ENCODE measurements at regions not wholly inside any gene's neighbourhood (a gene's known extent, or its start where the extent isn't known, plus 50 kb on each side); places are given as distances from the start of the nearest gene placed in this dataset.

DNA sequence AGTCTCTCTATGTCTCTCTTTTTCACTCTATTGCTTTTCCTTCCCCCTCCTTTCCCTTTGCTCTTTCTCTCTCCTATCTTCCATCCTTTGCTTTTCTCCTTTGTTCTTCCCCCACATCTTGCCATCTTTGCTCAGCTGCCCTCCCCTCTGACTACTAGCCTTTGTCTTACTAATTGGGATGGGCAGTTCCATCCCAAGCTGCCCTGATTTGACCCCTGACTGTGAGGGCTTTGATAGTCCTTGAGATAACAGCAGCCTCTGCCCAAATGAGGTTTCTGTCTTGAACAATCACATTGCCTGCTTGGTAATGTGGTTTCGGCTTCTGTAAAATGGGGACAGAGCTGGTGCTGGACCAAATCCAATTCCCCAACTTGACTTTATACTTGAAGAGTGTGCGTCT is 327.7 kb downstream of the DHX35 start:
- TF ChIP-seq, protein P1, sequence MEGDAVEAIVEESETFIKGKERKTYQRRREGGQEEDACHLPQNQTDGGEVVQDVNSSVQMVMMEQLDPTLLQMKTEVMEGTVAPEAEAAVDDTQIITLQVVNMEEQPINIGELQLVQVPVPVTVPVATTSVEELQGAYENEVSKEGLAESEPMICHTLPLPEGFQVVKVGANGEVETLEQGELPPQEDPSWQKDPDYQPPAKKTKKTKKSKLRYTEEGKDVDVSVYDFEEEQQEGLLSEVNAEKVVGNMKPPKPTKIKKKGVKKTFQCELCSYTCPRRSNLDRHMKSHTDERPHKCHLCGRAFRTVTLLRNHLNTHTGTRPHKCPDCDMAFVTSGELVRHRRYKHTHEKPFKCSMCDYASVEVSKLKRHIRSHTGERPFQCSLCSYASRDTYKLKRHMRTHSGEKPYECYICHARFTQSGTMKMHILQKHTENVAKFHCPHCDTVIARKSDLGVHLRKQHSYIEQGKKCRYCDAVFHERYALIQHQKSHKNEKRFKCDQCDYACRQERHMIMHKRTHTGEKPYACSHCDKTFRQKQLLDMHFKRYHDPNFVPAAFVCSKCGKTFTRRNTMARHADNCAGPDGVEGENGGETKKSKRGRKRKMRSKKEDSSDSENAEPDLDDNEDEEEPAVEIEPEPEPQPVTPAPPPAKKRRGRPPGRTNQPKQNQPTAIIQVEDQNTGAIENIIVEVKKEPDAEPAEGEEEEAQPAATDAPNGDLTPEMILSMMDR (IDR thresholded peaks at IDR 0.05): no peak
- TF ChIP-seq POLR2A (IDR thresholded peaks at IDR 0.05): no peak
- no peak for TF ChIP-seq POLR2AphosphoS5 (IDR thresholded peaks at IDR 0.05)
- no peak for TF ChIP-seq EP300 (IDR thresholded peaks at IDR 0.05)

All from stomach (tissue), 4 donors.